ENCODE measurements at regions not wholly inside any gene's neighbourhood (a gene's known extent, or its start where the extent isn't known, plus 50 kb on each side); places are given as distances from the start of the nearest gene placed in this dataset.

DNA sequence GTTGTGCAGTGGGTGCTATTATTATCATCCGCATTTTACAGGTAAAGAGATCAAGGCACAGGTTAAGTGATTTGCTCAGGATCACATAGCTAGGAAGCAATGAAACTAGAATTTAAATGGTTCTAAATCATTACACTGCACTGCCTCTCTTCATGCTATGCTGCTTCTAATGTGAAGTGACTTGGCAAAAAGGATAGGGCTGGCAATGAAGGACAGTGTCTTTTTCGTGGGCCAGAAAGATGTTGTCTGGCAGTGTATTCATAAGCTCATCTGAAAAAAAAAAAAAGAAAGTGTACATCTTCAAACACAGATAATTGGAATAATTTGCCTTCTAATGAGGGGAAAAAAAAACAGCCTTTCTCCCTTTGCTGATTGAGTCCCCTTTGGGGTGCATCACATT is 132.2 kb upstream of the FUNDC1 start:
- BruUV-seq (replicated peaks) = no TSS peak
- no peaks in the 10 kb centered on the region for H3K36me3 ChIP-seq (ENCODE audit: control insufficient read depth in 2 of 2, extremely low read depth in 1 of 2, insufficient read depth in 2 of 2, low read length in 2 of 2)
- no peak for FAIRE-seq
- no peak overlapping the region for H3K27ac ChIP-seq (ENCODE audit: insufficient read depth, low read depth, low read length)
- no peak overlapping the region for H2AFZ ChIP-seq (ENCODE audit: low read depth, low read length)
- TF ChIP-seq MYC (IDR thresholded peaks at IDR 0.05; ENCODE audit: low read depth, low read length) (no peak), FOS (IDR thresholded peaks at IDR 0.05; ENCODE audit: borderline replicate concordance, insufficient read depth, low read length) (no peak), POLR2AphosphoS5 (IDR thresholded peaks at IDR 0.05; ENCODE audit: insufficient read depth, low read depth, low read length) (no peak), JUN (IDR thresholded peaks at IDR 0.05; ENCODE audit: borderline replicate concordance, insufficient read depth, insufficient read length, low read depth) (no peak), EZH2 (IDR thresholded peaks at IDR 0.05; ENCODE audit: borderline replicate concordance, low read depth, low read length, severe bottlenecking) (no peak), POLR2A (IDR thresholded peaks at IDR 0.05; ENCODE audit: low read depth, low read length) (no peak), GATA2 (IDR thresholded peaks at IDR 0.05; ENCODE audit: insufficient read depth, insufficient read length, low read depth, low read length) (no peak)
- TF ChIP-seq, protein P1, sequence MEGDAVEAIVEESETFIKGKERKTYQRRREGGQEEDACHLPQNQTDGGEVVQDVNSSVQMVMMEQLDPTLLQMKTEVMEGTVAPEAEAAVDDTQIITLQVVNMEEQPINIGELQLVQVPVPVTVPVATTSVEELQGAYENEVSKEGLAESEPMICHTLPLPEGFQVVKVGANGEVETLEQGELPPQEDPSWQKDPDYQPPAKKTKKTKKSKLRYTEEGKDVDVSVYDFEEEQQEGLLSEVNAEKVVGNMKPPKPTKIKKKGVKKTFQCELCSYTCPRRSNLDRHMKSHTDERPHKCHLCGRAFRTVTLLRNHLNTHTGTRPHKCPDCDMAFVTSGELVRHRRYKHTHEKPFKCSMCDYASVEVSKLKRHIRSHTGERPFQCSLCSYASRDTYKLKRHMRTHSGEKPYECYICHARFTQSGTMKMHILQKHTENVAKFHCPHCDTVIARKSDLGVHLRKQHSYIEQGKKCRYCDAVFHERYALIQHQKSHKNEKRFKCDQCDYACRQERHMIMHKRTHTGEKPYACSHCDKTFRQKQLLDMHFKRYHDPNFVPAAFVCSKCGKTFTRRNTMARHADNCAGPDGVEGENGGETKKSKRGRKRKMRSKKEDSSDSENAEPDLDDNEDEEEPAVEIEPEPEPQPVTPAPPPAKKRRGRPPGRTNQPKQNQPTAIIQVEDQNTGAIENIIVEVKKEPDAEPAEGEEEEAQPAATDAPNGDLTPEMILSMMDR (IDR thresholded peaks at IDR 0.05; ENCODE audit: extremely low read depth in 1 of 2, insufficient read depth in 1 of 2, low read depth in 1 of 2, low read length in 2 of 2) = no peak
- no peaks in the 10 kb centered on the region for H3K79me2 ChIP-seq (ENCODE audit: control insufficient read depth, insufficient read depth, low read length)
- dilution Hi-C loops (cut with MboI; ENCODE audit: extremely low pct_ligation_motif_present, low sequenced_read_pairs) = no loop called here
- CTCF ChIA-PET = no interaction called here
- H3K9me3 ChIP-seq (replicated peaks; ENCODE audit: control insufficient read depth, insufficient read depth, low read length) = no peaks in the 10 kb centered on the region
- POLR2A ChIA-PET = no interaction called here
- no peak overlapping the region for H3K9ac ChIP-seq (replicated peaks; ENCODE audit: extremely low read depth, insufficient read depth, low read length)
- H4K20me1 ChIP-seq (replicated peaks; ENCODE audit: control insufficient read depth, extremely low read depth, insufficient read depth, low read length) = no peaks in the 10 kb centered on the region
- intact Hi-C loops (cut with micrococcal nuclease) = no loop called here
- no peaks in the 10 kb centered on the region for H3K9me1 ChIP-seq (replicated peaks; ENCODE audit: control insufficient read depth, extremely low read depth, insufficient read depth, low read length)
- no peak overlapping the region for H3K4me2 ChIP-seq (ENCODE audit: insufficient read depth, low read length)
- no peaks in the 10 kb centered on the region for H3K4me1 ChIP-seq (ENCODE audit: control insufficient read depth, extremely low read depth, insufficient read depth, low read length)
- H3K27me3 ChIP-seq (ENCODE audit: control insufficient read depth in 2 of 2, insufficient read depth in 2 of 2, low read length in 2 of 2) = no peaks in the 10 kb centered on the region
- DNase-seq (ENCODE audit: low read depth, low spot score) = no peak
- H3K4me3 ChIP-seq (replicated peaks in 1 of 3; ENCODE audit: insufficient read depth in 1 of 3, low read depth in 1 of 3, low read length in 3 of 3) = no peak overlapping the region
